ENCODE measurements at regions not wholly inside any gene's neighbourhood (a gene's known extent, or its start where the extent isn't known, plus 50 kb on each side); places are given as distances from the start of the nearest gene placed in this dataset.

- Histone ChIP-seq H3K4me3 (ENCODE audit: low read depth, low read length) (no peak overlapping the region), H3K27me3 (replicated peaks) (no peaks in the 10 kb centered on the region), H3K36me3 (replicated peaks) (no peaks in the 10 kb centered on the region), H3K27ac (no peak overlapping the region)
- TF ChIP-seq, protein P1, sequence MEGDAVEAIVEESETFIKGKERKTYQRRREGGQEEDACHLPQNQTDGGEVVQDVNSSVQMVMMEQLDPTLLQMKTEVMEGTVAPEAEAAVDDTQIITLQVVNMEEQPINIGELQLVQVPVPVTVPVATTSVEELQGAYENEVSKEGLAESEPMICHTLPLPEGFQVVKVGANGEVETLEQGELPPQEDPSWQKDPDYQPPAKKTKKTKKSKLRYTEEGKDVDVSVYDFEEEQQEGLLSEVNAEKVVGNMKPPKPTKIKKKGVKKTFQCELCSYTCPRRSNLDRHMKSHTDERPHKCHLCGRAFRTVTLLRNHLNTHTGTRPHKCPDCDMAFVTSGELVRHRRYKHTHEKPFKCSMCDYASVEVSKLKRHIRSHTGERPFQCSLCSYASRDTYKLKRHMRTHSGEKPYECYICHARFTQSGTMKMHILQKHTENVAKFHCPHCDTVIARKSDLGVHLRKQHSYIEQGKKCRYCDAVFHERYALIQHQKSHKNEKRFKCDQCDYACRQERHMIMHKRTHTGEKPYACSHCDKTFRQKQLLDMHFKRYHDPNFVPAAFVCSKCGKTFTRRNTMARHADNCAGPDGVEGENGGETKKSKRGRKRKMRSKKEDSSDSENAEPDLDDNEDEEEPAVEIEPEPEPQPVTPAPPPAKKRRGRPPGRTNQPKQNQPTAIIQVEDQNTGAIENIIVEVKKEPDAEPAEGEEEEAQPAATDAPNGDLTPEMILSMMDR (IDR thresholded peaks at IDR 0.05; ENCODE audit: low read depth, low read length, missing control alignments): no peak
- DNase-seq: no peak
- in situ Hi-C loops (cut with HindIII; ENCODE audit: low pct_ligation_motif_present, low sequenced_read_pairs): no loop called here
Measured at GRCh38 chr6:113640051-113640450, 217.1 kb upstream of the MARCKS start.

DNA sequence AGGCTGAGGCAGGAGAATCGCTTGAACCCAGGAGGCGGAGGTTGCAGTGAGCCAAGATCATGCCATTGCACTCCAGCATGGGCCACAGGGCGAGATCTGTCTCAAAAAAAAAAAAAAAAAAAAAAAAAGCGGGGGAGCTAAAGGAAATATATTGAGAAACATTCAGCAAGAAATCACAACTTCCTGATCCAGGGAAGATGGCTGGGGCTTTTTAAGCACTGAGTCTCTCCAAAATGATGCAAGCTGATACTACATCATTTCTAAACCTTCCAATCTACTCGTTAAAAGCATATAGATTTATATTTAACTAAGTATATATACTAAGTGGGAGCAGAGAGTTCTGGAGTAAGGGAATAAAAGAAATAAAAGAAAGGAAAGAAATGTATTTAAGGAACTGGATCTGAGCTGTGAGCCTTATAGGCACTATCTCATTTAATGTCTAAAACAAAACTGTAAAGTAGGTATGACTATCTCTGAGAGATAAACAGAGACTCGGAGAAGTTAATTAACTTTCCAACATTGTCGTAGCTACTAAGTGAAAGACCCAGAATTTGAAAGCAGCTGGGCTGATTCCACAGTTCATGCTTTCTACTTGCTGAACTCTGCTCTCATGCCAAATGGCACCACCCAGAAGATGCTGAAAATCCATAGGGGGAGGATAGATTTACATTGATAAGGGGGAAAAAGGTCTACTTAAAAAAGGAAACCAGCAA lies 215.0 kb upstream of the MARCKS start:
- in situ Hi-C loops (cut with HindIII; ENCODE audit: low pct_ligation_motif_present, low sequenced_read_pairs): no loop called here
- no peaks in the 10 kb centered on the region for H3K27me3 ChIP-seq (replicated peaks)
- H3K4me3 ChIP-seq (ENCODE audit: low read depth, low read length): no peak overlapping the region
- TF ChIP-seq, protein P1 (IDR thresholded peaks at IDR 0.05; ENCODE audit: low read depth, low read length, missing control alignments): no peak
- no peak for DNase-seq
- H3K36me3 ChIP-seq (replicated peaks): no peaks in the 10 kb centered on the region
- no peak overlapping the region for H3K27ac ChIP-seq

DNA sequence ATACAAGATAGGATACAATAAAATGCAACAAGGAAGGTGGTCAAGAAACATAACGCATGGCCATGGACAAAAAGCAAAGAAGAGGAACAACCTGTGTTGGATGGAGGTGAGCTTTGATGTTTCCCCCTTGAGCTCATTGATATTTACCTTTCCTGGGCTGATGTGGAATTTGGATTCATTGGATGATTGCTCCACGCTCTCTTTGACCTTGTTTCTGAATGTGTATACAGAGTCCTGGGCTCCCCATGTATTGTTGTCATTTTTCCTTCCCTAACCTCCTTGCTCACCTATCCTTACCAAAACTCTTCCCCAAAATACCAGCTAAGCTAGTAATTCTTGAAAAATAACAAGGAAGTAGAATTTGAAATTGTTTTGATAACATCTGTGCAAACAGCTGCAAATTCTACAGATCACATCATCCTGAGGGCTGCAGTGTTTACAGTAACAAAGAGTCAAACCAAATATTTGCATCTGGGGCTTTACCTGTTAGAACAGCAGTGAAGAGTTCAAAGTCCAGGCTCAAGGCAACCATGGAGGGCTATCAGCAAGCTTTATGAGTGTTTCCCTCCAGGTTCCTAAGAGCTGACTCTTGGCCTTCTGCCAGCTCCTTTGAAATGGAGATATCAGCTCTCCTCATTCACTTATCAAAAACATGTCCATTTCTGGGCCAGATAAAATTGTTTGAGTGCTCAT lies 214.3 kb upstream of the MARCKS start:
- H3K36me3 ChIP-seq (replicated peaks): no peaks in the 10 kb centered on the region
- no peak overlapping the region for H3K27ac ChIP-seq
- H3K27me3 ChIP-seq (replicated peaks): no peaks in the 10 kb centered on the region
- no peak overlapping the region for H3K4me3 ChIP-seq (ENCODE audit: low read depth, low read length)
- TF ChIP-seq, protein P1 (IDR thresholded peaks at IDR 0.05; ENCODE audit: low read depth, low read length, missing control alignments): no peak
- in situ Hi-C loops (cut with HindIII; ENCODE audit: low pct_ligation_motif_present, low sequenced_read_pairs): no loop called here
- DNase-seq: no peak

GRCh38 chr6:113643407-113643770 lies 213.8 kb upstream of the MARCKS start:
- no peak for DNase-seq
- Histone ChIP-seq H3K27me3 (replicated peaks) (no peaks in the 10 kb centered on the region), H3K4me3 (ENCODE audit: low read depth, low read length) (no peak overlapping the region), H3K27ac (no peak overlapping the region), H3K36me3 (replicated peaks) (no peaks in the 10 kb centered on the region)
- in situ Hi-C loops (cut with HindIII; ENCODE audit: low pct_ligation_motif_present, low sequenced_read_pairs): no loop called here
- TF ChIP-seq, protein P1 (IDR thresholded peaks at IDR 0.05; ENCODE audit: low read depth, low read length, missing control alignments): no peak

DNA sequence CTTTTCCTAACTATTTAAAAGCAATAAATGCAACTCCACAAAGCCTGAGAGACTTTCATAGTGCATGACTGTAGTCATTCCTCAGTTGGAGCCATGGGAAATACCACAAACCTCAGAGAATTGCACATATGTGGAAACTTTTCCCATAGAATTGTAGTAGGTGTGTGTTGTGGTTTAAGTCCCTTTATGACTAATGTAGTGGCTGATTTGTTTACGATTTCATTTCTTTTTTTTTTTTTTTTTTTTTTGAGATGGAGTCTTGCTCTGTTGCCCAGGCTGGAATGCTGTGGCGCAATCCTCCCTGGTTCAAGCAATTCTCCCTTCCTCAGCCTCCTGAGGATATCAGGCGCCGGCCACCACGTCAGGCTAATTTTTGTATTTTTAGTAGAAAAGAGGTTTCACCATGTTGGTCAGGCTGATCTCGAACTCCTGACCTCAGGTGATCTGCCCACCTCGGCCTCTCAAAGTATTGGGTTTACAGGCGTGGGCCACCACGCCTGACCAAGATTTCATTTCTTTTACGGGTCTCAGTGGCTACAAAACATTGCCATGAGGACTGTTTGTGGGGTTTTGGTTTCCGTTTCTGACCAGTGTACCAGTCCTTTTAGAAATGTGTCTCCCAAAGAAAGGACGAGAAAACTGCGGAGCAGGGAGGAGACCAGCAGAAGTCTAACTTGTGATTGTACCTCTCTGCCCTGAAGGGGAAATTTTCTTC lies 212.1 kb upstream of the MARCKS start:
- Histone ChIP-seq H3K4me3 (ENCODE audit: low read depth, low read length) (no peak overlapping the region), H3K36me3 (replicated peaks) (no peaks in the 10 kb centered on the region), H3K27me3 (replicated peaks) (no peaks in the 10 kb centered on the region), H3K27ac (peak overlapping the region; percentile 89)
- DNase-seq: peak; percentile 91
- TF ChIP-seq, protein P1 (IDR thresholded peaks at IDR 0.05; ENCODE audit: low read depth, low read length, missing control alignments): no peak
- in situ Hi-C loops (cut with HindIII; ENCODE audit: low pct_ligation_motif_present, low sequenced_read_pairs): no loop called here
